Activated CD4-positive, alpha-beta T cell treated with anti-CD3 and anti-CD28 coated beads, Interleukin-2, Interleukin-6, amounts not matched to agents 100 ng/mL and 50 ng/mL, durations not matched to agents 16 hours and 8 hours (primary cell): ENCODE measurements at regions not wholly inside any gene's neighbourhood (a gene's known extent, or its start where the extent isn't known, plus 50 kb on each side); places are given as distances from the start of the nearest gene placed in this dataset.

Experiments
- DNase-seq: peaks from one replicate; pipeline ENCODE4 v3.0.0-alpha.2; 2020

DNA sequence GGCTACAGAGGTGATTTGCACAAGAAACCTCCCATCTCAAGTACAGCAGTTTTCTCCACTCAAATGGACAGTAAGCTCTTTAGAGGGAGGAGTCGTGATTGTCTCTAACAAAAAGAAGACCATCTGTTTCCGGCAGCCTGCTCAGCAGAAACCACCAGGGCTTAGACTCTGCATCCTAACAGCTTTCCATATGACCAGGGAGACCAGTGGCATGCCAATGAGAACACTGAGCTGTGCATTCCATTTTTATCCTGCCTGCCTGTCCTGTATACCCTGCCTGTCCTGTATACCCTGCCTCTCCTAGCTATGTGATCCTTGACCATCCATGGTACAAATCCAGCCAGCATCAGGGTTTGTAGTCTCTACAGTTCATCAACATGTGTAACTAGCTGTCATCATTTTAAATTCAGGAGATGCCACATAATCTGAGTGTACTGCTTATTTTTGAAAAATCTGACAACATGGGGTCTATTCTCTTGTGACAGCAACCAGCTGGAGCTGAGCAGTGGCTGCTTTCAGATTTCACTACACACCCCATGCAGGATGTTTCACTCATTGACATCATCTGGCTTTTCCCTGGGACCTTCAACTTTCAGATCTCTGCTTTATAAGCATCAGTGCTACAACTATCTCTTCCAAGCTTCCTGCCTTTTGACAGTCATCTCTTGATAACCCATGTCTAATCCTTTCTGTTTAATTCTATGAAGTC is 50.5 kb upstream of the POU2AF2 start:
- no peak for DNase-seq

DNA sequence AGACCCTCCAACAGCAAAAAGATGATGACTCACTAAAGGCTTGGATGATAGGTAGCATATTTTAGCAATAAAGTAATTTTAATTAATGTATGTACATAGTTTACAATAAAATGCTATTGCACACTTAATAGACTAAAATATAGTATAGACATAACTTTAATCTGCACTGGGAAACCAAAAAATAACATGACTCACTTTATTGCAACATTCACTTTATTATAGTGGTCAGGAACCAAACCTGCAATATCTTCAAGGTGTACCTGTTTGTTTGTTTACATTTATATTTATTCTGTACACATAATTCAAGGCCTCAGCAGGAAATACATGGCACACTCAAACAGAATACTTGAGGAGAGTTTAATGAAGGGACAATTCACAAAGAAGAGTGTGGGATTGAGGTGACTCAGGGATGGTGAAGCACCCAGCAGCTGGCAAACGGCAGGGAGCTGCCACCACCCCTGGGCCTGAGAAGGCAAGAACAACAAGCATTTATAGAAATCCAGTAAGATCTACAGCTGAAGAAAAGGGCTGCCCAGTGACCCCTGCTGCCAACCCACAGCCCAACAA is 51.5 kb upstream of the POU2AF2 start:
- no peak for DNase-seq

DNA sequence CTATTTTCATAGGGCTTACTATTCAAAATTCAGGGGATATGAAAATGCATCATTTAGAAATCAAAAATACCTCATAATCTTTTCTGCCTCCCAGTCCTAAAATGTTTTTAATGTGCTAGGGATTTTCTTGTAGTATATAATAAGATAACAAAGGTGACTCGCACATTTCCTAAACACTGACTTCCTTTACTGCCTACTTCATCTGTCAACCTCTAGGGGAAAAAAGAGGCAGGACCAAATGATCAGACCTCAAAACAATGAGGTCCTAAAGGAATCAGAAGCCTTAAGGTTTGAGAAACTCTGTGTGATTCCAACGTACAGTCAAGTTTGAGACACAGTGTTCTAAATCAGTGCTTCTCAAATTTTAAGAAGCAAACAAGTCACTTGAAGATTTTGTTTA is 56.1 kb upstream of the POU2AF2 start:
- DNase-seq: no peak

DNA sequence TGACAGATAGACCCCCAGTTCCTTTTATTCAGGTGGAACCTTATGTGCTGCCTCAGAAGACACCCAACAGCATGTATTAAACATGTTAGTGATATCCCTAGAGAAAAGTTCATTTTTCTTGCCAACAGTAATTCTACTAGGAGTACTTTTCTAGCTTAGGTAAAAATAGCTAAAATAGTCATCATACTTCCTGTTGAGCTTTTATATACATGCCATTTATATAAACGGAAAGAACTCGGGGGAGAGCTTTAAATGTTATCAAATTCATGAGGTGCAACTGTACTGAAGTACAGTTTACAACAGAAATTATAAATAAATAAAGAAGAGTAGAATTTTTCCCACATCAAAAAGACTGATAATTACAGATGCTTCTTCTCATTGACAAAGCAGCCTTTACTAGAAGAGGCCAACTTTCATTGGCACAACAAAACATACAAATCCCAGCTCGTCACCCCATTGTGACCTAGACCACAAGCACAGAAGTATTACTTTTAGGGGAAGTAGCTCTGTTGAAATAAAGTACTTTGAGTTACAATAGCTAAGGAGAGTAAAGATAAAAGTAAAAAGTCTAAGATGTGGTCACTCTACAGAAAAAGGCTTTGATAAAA is 59.1 kb upstream of the POU2AF2 start:
- DNase-seq: no peak

DNA sequence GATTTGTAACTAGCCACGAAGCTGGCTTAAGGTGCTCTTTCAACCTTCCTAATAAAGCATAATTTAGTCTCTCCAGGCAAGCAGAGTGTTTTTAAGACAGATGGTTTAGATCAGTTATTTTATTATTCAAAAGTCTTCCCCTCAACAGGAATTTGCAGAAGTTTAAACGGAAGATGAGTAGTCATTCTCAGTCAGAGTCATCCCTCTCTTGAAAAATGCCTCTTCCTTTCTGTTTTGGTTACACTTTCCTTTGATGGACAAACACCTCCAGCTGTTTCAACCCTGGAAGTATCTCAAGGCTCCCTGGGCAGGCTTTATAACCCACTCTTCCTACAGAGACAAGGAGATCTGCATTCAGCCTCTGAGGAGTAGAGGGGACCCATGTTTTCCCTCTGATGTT is 60.3 kb upstream of the POU2AF2 start:
- no peak for DNase-seq

DNA sequence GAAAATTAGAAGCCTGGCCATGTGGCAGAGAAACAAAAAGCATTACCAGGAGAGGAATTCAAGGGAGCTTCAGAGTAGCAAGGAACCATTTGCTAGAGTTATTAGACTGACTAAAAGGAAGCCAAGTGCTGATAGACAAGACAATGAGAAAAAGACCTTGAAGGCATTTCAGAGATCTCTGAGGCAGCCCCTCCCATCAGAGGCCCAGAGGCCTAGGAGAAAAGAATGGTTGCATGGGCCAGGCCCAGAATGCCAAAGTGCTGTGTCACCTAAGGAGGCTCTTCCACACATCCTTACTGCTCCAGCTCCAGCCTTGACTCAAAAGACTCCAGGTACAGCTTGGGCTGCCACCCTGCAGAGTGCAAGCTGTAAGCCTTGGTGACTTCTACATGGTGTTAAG is 61.8 kb upstream of the POU2AF2 start:
- DNase-seq: no peak

DNA sequence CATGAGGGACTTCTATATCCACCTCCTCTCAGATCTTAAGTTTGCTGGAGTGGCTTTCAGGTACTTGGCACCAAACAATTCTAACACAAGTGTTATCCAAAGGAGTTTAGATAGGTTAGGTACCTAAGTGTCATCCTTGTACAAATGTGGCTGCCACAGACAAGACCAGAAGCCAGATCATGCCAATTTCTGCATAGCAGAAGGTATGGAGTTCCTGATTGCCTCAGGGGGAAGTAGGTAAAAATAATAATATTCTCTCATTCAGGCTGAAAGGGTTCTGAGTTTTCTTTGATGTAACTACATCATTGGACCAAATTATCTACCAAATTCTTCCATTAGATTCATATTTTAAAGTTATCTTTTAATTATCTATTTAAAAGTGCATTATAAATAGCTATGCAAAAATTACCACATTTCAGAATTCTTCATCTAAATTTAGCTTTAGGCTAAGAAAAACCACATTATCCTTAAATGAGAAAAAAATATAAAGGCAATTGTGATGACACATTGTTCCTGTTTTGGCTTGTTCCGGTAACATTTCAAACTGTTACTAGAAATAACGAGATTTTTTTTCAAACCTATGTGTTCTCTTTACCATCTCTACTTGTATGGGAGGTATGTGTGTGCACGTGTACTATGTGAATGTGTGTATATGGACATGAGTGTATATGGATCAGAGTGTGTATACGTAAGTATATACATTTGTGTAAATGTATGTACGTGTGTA is 66.2 kb upstream of the POU2AF2 start:
- no peak for DNase-seq

DNA sequence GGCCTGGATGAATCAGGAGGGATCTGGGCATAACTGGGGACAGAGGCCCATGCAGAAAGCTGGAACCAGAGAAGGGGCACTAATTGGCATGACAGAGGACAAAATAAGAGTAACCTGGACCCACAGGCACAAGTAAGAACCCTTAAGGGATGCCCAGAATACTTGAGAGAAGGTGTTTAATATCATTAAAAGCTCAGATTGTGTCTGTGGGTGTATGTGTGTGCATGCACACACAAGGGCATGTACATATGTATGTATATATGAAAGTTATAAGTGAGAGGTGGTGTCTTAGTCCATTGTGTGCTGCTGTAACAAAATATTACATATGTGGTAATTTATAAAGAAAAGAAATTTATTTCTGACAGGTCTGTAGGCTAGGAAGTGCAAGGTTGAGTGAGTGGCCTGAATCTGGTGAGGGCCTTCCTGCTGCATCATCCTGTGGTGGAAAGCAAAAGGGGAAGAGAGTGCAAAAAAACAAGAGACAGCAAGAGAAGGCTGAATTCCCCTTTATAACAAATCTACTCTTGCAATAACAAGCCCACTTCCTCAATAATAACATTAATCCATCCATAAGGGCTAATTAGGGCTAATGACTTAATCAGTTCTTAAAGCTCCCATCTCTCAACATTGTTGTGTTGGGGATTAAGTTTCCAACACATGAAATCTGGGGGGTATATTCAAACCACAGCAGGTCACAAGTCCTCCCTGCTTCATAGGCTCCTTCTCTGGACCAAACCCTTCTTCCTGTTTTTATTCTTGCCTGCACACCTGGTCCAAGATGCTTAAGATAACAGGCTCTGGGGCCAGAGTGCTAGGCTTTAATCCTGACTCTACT is 68.3 kb upstream of the POU2AF2 start:
- DNase-seq: no peak

DNA sequence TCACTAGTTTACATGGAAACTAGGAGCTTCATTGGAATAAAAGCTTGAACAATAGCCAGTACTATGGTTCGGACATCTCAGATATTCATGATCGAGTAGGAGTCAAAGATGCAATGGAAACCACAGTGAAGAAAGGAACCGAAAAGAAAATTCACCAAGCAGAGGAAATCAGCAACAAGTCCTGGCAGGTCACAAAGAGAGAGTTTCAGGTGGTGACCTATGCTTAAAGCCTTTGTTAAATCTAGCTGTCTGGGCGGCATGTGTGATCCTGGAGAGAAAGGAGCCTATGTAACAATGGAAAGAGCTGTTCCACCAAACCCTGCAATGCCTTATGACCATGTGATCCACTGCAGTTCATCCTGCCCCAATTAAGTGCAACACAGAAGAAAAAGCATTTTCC is 68.9 kb upstream of the POU2AF2 start:
- DNase-seq: no peak

DNA sequence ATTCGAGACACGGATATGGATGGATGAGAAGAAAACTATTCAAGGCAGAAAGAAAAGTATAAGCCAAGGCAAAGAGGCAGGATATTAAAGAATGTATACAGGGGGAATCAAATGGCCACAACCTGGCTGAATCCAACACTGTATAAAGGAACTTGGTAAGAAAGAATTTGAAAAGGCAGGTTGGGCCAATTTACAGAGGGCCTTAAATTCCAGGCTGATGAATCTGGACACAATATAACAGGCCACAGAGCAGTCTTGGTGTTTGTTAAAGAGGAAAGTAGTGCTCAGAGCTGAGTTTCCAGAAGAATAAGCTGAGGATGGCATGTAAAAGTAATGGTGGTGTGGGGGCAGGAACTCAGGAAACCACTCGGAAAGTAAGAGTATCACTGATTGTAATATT is 72.3 kb upstream of the POU2AF2 start:
- DNase-seq: no peak

DNA sequence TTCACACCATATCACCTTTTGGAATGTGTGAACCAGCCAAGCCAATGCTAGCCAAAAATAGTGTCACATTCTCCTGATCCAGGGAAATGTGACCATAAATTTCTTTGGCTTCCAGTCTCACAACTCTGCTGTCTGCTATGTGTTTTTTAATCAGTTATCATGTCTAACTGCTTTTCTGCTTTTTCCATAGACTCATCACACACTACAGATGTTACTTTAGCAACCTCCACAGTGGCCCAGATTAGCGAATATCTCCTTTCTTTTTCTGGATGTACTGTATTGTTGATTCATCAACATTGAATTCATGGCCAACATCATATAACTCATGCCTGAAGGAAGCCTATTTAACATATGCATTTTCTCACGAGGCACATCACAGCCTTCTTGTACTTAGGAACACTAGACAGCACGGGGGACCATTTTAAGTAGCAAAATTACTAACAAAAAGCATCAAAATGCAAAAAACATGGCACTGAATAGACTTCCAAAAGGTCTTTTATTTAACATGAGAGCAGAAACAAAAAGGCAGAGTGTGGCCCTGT is 73.1 kb upstream of the POU2AF2 start:
- DNase-seq: no peak

DNA sequence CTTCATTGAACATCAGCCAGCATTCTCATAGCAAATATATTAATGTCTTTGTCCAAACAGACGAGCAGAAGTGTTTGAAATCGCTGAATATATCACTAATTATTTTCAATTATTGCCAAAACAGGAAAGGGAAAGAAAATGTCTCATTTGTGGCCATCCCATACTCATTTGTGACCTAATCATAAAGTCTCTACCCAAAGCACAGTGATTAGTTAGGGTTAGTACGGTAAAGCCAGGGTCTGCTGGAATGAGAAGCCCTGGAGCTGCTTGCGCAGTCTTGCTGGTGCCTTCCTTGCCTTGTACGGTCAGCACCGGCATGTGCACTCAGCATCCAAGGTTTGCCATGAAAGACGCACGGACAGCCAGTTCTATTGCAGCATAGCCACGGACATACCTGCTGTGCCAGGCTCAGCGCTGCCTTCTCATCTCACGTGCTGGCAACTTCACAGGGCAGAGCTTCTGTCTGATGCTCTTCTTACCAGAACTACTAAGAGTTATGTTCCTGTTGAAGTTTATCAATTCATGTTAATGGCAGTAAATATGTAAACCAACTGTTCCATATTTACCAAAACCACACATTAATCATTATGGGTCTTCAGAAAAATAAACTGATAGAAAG is 74.7 kb upstream of the POU2AF2 start:
- no peak for DNase-seq

DNA sequence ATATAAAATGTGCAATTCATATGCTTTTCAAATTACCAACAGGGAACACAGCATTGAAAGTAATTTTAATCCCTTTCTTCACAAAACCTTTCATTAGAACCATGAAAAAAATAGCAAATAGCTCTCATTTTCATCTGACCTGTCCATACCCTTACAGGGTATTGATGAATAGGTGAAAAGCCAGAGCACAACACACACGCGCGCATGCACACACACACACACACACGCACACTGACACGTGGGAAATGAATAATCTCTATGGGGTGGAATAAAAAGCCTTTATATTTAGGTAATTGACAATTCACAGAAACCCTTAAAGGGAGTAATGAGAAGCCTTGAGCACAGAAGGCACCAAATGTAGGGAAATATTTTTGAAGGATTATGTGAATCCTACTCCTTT is 76.2 kb upstream of the POU2AF2 start:
- no peak for DNase-seq

DNA sequence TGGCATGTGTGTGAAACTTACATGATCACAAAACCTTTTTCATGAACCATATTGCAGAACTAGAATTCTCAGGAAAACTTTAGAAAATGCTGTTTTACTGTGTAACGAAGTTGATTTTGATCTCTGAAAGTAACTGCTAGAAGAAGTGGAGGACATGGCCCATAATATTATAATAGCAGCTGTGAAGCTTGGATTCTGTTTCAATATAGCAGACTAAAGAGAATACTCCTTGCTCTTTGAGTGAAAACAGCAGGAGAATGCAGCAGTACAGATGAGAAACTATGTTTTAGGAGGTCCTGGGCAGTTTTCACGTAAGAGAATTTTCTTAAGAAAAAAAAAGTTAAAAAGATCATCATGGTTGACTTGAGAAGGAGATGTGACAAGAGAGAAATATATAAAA is 76.7 kb upstream of the POU2AF2 start:
- no peak for DNase-seq

DNA sequence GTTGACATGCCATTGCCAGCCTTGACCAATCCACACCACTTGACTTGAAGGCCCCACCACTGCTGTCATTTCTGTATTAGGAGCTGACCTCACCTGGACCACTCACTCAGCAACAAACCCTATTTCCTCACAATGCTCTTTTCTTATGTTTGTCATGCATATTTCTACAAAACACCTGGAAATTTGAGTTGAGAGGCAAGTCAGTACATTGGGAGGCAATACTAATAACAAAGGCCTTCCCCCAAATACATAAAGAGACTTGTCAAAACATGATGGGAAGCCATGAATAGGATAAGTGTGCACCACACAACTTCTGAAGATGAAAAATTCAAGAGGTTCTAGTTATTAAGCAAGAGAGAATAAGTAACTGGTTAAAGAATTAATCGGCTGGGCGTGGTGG is 77.9 kb upstream of the POU2AF2 start:
- DNase-seq: no peak

DNA sequence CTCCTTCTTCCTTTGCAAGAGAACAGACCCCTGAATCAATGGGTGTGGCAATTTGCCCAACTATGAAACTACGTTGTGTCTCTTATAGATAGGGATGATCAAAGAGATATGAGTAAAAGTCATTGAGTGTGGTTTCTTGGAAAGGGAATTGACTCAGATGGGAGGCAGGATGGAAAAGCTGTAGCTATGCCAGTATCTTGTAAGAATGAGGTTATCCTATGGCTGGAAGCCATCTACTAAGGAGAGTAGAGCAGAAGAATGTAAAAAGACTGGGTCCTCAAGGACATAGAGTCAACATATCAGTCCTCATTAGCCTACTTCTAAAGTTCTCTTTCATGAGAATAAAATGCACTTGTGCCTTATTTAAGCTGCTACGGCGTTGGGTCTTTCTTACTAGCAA is 78.9 kb upstream of the POU2AF2 start:
- DNase-seq: no peak

DNA sequence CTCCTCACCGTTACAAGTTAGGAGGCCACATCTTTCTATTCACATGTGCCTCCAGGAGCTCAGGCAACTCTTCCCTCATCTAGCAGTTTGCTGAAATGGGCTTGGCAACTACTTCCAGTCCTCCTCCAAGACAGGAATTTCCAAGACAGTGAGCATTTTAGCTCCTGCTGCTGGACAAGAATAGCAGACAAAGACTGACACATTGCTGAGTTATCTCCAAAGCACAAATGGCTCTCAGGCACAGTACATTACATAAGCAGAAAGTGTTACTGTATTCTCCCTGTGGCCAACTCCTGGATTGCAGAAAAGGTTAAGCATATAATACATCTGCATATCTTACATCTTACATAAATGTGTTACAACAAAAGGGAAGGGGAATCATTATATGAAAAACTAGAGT is 83.2 kb upstream of the POU2AF2 start:
- DNase-seq: no peak

DNA sequence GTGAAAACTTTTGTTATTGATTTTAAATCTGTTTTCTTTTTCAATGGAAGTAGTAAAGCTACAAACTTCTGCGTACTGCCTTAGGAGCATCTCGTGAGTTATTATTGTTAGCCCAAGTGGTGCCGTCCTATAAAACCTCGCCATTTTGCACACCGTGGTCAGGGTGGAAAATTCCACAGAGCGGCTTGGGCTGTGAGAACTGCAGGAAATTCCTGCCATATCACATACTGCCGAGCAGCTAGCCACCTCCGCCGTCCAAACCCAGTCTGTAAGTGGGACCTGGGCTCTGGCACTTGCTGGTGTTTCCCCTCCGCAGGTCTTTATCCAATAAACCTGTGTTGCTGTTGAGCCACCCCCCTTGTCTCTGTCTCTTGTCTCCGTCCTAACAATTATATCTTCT is 88.0 kb upstream of the POU2AF2 start:
- DNase-seq: no peak

DNA sequence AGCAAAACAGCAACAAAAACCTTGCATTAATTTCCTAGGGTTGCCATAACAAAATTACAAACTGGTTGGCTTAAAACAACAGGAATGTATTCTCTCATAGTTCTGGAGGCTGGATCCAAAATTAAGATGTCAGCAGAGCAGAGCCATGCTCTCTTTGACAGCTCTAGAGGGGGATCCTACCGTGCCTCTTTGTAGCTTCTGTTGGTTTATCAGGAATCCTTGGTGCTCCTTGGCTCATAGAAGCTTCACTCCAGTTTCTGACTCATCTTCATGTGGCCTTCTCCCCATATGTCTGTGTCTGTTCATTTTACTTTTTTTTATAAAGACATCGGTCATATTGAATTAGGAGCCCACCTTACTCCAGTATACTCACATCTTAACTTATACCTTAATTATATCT is 90.5 kb upstream of the POU2AF2 start:
- DNase-seq: no peak

DNA sequence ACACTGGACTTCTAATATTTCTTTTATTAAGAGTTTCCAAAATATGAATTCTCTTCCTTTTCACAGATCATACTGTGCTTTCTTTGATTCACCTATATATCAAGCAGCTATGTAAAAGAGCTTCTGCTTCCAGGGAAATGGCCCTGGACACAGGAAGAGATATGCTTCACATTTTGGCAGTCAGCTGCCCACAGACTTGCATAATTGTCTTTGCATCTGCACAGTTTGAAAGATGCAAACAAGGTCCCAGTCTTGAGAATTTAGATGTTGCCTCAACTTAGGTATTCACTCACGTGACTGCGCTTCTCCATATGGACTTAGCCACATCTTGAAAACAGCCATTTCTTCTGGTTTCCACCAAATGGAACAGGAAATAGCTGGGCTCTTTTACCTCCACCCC is 92.3 kb upstream of the POU2AF2 start:
- no peak for DNase-seq

DNA sequence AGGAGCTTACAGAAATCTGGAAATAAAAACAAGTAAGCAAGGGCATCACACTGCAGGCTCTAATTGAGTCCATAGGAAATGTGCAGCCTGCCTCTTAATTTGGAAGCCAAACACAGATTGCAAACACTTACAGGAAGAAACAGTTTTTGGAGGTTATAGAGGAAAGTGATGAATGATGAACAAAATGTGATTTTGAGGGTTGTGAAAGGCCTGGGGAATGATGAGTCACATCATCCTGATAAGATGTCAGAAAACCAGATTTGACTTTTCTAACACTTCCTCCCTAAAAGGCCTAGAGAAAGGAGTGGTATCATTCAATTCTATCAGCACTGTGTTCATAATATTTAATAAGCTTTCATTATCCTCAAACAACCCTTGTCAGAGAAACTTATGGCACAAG is 96.6 kb upstream of the POU2AF2 start:
- DNase-seq: no peak

DNA sequence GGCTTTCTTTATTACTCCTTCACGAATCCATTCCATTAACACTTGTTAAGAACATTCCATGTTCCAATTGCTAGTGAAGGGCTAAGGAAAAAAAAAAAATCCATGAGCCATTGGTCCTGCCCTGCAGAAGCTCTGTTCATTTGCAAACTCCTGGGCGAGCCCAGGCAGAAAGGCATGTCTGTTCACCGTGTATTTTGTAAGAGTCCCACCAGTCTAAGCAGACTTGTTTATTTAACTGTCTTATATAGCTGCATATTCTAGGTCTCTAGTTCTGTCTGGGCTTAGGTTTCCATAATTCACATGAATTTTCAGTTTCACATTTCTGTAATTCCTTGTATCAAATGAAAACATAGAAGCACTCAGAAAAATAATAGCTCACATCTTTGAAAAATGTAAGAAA is 97.4 kb upstream of the POU2AF2 start:
- DNase-seq: no peak

DNA sequence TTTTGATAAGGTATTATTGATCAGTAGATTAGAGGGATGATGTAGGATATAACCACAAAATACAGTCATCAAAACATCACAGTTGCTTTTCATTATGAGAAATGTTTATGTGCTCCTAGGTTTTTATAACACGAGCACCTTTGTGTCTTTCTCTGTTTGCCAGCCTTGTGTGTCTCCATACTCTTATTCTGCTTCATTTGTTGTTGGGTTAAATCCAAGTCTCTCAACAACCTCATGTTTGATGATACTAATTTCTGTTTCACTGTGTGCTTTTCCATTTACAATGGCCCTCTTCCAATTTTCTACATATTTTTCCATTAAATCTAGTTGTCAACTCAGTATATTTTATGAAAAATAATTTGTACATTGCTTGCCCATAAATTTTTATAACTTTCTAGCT is 107.7 kb upstream of the POU2AF2 start:
- no peak for DNase-seq
